ENCODE measurements at regions not wholly inside any gene's neighbourhood (a gene's known extent, or its start where the extent isn't known, plus 50 kb on each side); places are given as distances from the start of the nearest gene placed in this dataset.
"Not testable (repeated sequence)": the region's sequence is repeated elsewhere in the genome, so short reads cannot be mapped to it uniquely, and the experiment has no call there.

DNA sequence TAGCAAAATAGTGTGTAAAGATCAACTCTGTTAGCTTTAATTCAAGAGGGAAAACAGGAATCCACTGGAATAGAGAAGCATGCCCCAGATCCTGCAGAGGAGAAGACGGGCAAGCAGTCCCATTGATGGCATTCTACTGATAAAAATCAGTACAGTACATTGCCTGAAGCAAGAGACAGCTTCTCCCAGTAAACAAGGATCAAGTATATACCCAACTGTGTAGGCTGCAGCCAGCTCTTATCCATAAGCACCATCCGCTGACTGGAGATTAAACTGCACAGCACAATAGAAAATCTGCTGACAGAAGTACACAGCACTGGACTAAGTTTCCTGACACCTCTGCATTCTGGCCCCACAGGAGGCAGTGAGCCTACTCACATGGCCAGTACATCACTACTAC, 110.1 kb downstream of the COX18 start:
- Mint-ChIP-seq H3K9me3 (peaks cover 20% of the 10 kb centered on the region), H3K4me1 (ENCODE audit: low read depth) (no peaks in the 10 kb centered on the region), H3K4me3 (no peak overlapping the region), H3K27me3 (ENCODE audit: low read depth) (peaks cover 11% of the 10 kb centered on the region), H3K27ac (no peak overlapping the region), H3K36me3 (ENCODE audit: low read depth) (no peaks in the 10 kb centered on the region)

DNA sequence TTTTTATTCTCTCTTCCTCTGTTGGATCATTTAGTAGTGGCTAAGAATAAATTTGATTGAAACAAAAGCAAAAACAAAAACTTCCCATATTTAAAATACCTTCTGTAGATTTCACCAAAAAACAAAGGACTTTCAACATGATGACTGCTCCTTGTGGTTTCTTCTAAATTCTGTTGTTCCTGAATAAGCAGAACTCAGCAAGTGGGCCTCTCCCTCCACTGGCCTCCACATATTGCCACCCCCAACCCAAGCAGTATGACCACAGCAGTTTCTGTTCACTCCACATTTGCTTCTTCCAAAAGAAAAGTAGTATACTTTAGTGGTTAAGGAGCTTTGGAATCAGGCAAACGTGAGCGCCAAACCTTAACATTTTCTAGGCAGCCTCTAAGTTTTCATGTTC, 114.7 kb downstream of the COX18 start:
- peaks cover 3% of the 10 kb centered on the region for H3K9me3 Mint-ChIP-seq
- no peak overlapping the region for H3K27ac Mint-ChIP-seq
- H3K27me3 Mint-ChIP-seq (ENCODE audit: low read depth) = no peaks in the 10 kb centered on the region
- H3K4me3 Mint-ChIP-seq = no peak overlapping the region
- H3K36me3 Mint-ChIP-seq (ENCODE audit: low read depth) = no peaks in the 10 kb centered on the region
- H3K4me1 Mint-ChIP-seq (ENCODE audit: low read depth) = no peaks in the 10 kb centered on the region

DNA sequence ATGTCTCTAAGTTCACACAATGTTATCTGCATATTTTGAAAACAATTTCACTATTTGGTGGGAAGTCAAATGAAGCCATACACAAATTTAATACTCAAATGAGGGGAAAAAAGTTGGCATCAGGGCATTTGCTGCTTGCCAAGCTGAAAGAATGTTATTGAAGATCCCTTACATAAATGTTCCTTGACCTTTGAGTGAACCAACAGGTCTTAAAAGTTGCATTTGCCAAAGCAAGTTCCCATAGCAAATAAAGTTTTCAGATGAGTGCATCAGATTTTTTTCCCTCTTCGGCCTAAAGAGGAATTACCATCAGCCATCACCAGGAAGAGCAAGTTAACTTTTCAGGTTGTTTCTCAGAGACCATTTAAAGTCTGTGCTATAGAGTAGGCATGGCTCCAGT, 115.9 kb downstream of the COX18 start:
- Mint-ChIP-seq H3K9me3 (no peaks in the 10 kb centered on the region), H3K27me3 (ENCODE audit: low read depth) (no peaks in the 10 kb centered on the region), H3K4me3 (no peak overlapping the region), H3K36me3 (ENCODE audit: low read depth) (no peaks in the 10 kb centered on the region), H3K4me1 (ENCODE audit: low read depth) (no peaks in the 10 kb centered on the region), H3K27ac (no peak overlapping the region)

DNA sequence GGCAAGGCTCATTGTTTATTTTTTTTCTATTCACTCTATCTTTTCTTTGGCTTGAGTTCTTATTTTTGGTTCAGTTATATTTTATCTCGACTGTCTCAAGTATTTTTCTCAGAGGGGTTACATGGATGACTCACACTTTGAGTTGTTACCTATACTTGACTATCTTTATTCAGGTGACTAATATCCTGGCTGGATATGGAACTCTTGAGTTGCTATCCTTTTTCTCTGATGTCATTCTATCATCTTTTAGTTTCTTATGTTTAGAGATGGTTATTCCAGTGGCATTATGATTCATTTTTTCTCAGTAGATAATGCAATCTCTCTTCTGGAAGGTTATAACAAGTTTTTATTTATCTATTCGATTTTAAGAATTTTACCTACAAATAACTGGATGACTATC, 117.9 kb downstream of the COX18 start:
- Mint-ChIP-seq H3K27me3 (ENCODE audit: low read depth) (no peaks in the 10 kb centered on the region), H3K9me3 (no peaks in the 10 kb centered on the region), H3K36me3 (ENCODE audit: low read depth) (no peaks in the 10 kb centered on the region), H3K4me1 (ENCODE audit: low read depth) (no peaks in the 10 kb centered on the region), H3K4me3 (no peak overlapping the region), H3K27ac (no peak overlapping the region)

DNA sequence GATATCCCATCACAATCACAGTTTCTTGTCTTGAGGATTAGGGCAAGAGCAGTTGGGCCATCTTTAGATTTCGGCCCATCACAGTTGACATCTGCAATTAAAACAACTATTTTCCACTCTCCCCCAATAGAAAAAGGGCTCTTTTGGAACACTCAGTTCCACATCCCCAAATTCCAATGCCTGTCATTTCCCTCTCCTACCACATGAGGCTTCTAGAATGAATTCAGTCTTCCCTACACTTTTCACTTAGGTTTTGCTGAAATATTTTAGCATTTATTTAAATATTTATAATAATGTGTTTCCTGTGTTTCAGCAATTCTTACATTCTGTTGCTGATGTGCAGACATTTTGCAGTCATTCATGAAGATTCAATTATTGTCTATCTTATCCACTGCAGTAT, 118.4 kb downstream of the COX18 start:
- Mint-ChIP-seq H3K27me3 (ENCODE audit: low read depth) (no peaks in the 10 kb centered on the region), H3K9me3 (peaks cover 3% of the 10 kb centered on the region), H3K4me1 (ENCODE audit: low read depth) (no peaks in the 10 kb centered on the region)

DNA sequence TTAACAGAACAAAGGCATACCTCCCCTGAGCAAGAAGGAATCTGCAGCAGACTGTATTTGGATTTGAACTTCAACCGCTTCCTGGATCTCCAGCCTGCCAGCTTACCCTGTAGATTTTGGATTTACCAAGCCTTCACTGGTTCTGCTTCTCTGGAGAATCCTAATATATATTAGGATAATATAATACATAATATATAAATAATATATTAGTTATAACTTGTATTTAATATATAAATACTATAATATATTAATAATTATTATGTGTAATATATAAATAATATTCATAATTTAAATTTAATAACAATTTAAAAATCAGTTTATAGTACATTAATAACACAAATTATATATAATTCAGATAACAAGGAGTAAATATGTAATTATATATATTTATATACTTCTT, 121.4 kb downstream of the COX18 start:
- Mint-ChIP-seq H3K36me3 (ENCODE audit: low read depth) (no peaks in the 10 kb centered on the region), H3K9me3 (peaks cover 8% of the 10 kb centered on the region)

More for the DNA sequence above, 118.4 kb downstream of the COX18 start:
- H3K36me3 Mint-ChIP-seq (ENCODE audit: low read depth) = no peaks in the 10 kb centered on the region
- H3K27ac Mint-ChIP-seq = no peak overlapping the region
- no peak overlapping the region for H3K4me3 Mint-ChIP-seq

DNA sequence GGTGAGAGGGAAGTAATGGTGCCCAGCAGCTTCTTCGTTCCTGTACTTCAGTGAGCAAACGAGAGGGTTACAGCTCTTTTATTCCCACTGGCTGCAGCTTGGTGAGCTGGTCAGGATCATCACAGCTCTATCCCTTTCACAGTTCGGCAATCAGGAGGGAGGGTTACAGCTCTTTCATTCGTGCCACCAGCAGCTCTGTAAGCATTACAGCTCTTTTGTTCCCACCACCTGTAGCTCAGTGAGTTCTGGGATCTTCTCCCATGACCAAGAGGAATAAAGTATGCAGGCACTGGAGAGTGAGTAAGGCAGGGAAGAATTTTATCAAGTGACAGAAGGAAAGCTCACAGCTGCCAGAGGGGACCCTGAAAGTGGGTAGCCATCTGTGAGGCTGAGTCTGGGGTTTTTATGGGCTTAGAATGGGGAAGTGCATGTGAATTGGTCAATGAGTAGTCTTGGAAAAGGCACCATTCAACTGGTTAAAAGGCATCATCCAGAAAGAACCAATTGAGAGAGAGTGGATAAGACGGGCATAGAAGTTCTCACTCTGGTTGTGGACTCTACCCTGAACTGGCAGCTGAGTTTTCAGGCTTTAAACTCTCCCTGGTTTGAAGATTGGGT, 123.7 kb downstream of the COX18 start:
- Mint-ChIP-seq H3K9me3 (peaks cover 8% of the 10 kb centered on the region), H3K27ac (no peak overlapping the region), H3K4me1 (ENCODE audit: low read depth) (no peaks in the 10 kb centered on the region), H3K4me3 (no peak overlapping the region), H3K27me3 (ENCODE audit: low read depth) (no peaks in the 10 kb centered on the region), H3K36me3 (ENCODE audit: low read depth) (no peaks in the 10 kb centered on the region)

More for the DNA sequence above, 121.4 kb downstream of the COX18 start:
- no peak overlapping the region for H3K27ac Mint-ChIP-seq
- no peak overlapping the region for H3K4me3 Mint-ChIP-seq
- no peaks in the 10 kb centered on the region for H3K27me3 Mint-ChIP-seq (ENCODE audit: low read depth)
- no peaks in the 10 kb centered on the region for H3K4me1 Mint-ChIP-seq (ENCODE audit: low read depth)

DNA sequence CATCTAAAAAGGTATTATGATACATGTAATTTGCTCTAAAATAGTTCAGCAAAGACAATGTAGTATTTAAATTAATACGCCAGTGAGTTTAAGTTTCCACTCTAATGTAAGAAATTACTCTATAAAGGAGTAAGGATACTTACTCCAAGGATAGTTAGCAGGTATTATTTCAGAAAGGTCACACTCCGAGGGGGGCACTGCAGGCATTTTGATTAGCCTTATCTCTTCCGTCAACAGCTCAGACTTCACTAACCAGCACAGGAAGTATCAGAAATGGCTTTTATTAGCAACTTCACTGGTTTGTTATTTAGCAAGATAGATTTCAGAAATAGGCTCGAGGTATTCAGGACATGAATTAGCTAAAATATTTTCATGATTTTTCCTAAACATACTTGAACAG, 127.0 kb downstream of the COX18 start:
- peaks cover 8% of the 10 kb centered on the region for H3K9me3 Mint-ChIP-seq
- H3K4me1 Mint-ChIP-seq (ENCODE audit: low read depth) = no peaks in the 10 kb centered on the region
- no peak overlapping the region for H3K27ac Mint-ChIP-seq
- H3K36me3 Mint-ChIP-seq (ENCODE audit: low read depth) = no peaks in the 10 kb centered on the region
- no peak overlapping the region for H3K4me3 Mint-ChIP-seq
- H3K27me3 Mint-ChIP-seq (ENCODE audit: low read depth) = no peaks in the 10 kb centered on the region

DNA sequence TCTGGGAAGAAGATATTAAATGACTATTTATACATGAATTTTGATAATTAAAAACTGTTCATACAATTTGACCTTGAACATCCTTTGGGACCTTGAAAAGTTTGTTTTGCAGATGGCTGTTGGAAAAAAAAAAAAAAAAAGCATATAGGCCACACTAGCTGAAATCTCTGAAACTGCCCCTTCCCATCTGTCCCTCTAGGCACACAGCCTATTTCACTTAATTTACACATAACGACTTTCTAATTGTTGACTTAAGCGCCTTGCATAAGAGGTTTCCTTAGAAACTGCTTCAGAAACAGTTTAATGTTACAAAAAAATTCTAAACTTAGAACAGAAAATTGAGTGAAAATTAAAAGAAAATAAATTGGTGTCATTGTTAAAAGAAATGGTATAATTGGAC, 131.0 kb downstream of the COX18 start:
- H3K9me3 Mint-ChIP-seq = no peaks in the 10 kb centered on the region
- no peaks in the 10 kb centered on the region for H3K27me3 Mint-ChIP-seq (ENCODE audit: low read depth)
- no peak overlapping the region for H3K4me3 Mint-ChIP-seq
- no peaks in the 10 kb centered on the region for H3K4me1 Mint-ChIP-seq (ENCODE audit: low read depth)
- no peak overlapping the region for H3K27ac Mint-ChIP-seq
- H3K36me3 Mint-ChIP-seq (ENCODE audit: low read depth) = no peaks in the 10 kb centered on the region

DNA sequence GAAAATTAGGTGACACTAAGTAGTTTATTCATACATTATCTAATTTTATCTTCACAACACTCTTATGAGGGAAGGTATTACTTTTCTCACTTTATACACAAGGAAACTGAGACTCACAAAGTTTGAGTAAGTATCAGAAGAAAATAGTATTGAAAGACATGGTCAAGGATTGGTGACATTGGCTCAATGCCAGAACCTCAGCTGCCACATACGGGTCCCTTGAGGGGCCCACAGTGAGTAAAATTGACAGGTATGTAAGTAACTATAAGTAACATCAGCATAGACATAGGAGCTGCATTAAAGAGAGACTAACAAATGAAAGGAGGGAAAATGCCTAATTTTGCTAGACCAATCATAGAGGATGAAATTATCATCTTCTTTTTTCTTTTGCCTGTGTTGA, 134.1 kb downstream of the COX18 start:
- Mint-ChIP-seq H3K27ac (no peak overlapping the region), H3K9me3 (no peaks in the 10 kb centered on the region), H3K27me3 (ENCODE audit: low read depth) (no peaks in the 10 kb centered on the region), H3K36me3 (ENCODE audit: low read depth) (no peaks in the 10 kb centered on the region), H3K4me3 (no peak overlapping the region), H3K4me1 (ENCODE audit: low read depth) (no peaks in the 10 kb centered on the region)

DNA sequence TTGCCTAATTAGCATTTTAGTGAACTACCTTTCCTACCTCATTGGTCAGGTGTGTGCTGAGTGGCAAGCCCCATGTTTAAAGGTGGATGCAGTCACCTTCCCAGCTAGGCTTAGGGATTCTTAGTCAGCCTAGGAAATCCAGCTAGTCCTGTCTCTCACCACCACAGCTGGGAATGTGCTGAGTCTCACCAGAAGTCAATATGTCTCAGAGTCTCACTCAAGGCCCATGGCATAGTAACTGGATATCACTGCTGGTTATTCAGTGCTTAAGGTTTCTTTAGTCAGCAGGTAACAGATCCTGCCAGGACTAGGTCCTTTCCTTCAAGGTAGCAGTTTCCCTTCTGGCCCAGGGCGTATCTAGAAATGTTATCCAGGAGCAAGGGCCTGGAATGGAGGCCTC, 136.5 kb downstream of the COX18 start:
- Mint-ChIP-seq H3K36me3 (ENCODE audit: low read depth) (no peaks in the 10 kb centered on the region), H3K27me3 (ENCODE audit: low read depth) (no peaks in the 10 kb centered on the region), H3K9me3 (no peaks in the 10 kb centered on the region), H3K4me3 (no peak overlapping the region), H3K27ac (no peak overlapping the region), H3K4me1 (ENCODE audit: low read depth) (no peaks in the 10 kb centered on the region)

DNA sequence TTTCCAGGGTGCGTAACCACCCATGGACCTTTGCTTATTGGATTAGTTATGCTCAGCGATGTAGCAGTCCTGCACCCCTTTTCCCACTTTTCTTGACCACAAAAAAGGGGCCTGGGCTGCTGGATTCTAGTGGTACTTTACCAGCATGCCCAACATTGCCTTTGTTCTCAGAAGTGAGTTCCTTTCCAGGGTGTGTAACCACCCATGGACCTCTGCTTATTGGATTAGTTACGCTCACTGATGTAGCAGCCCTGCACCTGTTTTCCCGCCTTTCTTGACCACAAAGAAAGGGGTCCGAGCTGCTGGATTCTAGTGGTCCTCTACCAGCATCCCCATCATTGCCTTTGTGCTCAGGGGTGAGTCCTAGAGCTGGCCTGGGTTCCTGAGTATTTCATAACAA, 138.2 kb downstream of the COX18 start:
- Mint-ChIP-seq H3K36me3 (ENCODE audit: low read depth) (no peaks in the 10 kb centered on the region), H3K27me3 (ENCODE audit: low read depth) (no peaks in the 10 kb centered on the region), H3K4me3 (no peak overlapping the region), H3K4me1 (ENCODE audit: low read depth) (no peaks in the 10 kb centered on the region), H3K27ac (no peak overlapping the region), H3K9me3 (peaks cover 2% of the 10 kb centered on the region)

DNA sequence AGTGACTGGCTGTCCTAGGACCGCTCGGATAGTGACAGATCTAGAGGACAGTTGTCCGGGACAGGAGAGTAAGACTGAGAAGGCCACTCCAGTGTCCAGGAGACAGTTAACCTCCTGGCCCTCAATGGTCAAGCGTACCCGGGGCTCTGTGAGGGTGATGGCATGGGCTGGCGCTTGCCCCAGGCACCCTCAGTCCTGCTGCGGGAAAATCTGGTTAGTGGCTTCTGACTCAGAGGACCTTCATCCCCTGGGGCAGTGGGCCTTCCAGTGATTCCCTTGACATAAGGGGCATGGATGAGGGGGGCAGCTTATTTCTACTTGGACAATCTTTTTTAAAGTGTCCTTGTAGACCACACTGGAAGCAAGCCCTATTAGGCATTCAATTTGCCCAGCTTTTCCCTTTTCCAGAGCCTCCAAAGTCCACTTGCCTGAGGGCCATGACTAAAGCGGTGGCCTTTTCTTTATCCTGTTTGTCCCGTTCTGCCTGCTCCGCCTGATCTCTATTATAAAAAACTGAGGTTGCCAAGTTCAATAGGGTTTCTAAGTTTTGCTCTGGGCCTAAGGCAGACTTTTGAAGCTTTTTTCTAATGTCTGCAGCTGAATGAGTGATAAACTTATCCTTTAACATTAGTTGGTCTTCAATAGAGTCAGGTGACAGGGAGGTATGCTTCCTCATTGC, 139.8 kb downstream of the COX18 start:
- not testable (repeated sequence) for H3K27me3 Mint-ChIP-seq (ENCODE audit: low read depth); H3K4me3 Mint-ChIP-seq; H3K36me3 Mint-ChIP-seq (ENCODE audit: low read depth); H3K4me1 Mint-ChIP-seq (ENCODE audit: low read depth); H3K27ac Mint-ChIP-seq; H3K9me3 Mint-ChIP-seq

DNA sequence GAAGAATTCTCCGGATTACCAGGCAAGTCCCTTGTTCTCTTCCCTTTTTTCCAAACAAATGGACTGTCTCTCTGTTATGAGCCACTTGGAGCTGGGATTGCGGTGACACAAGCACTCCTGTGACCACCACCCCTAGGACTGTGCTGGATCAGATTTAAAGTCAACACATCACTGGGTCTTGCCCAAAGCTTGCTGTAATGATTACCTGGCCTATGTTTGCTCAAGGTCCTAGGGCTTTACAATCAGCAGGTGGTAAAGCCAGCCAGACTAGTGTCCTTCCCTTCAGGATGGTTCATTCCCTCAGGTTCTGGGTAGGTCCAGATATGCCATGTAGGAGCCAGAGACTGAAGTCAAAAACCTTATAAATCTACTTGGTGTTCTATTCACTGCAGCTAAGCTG, 144.7 kb downstream of the COX18 start:
- peaks cover 4% of the 10 kb centered on the region for H3K9me3 Mint-ChIP-seq
- H3K4me1 Mint-ChIP-seq (ENCODE audit: low read depth) = no peaks in the 10 kb centered on the region

DNA sequence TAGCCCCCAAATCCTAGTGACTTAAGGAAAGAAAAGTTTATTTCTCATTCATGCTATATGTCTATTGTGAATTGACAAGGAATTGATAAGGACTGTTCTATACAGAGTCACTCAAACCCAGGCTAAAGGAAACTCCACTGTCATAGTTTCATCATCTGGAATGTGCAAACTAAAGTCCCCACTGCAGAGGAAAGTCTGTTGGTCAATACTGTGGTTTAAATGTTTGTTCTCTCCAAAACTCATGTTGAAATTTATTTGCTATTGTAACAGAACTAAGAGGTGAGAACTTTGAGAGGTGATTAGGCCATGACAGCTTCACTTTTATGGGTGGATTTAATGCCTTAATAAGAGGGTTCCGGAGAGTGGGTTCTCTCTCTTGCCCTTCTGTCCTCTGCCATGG, 149.6 kb downstream of the COX18 start:
- no peaks in the 10 kb centered on the region for H3K4me1 Mint-ChIP-seq (ENCODE audit: low read depth)
- H3K27me3 Mint-ChIP-seq (ENCODE audit: low read depth) = no peaks in the 10 kb centered on the region
- no peaks in the 10 kb centered on the region for H3K9me3 Mint-ChIP-seq
- H3K27ac Mint-ChIP-seq = no peak overlapping the region
- no peak overlapping the region for H3K4me3 Mint-ChIP-seq
- H3K36me3 Mint-ChIP-seq (ENCODE audit: low read depth) = no peaks in the 10 kb centered on the region

More for the DNA sequence above, 144.7 kb downstream of the COX18 start:
- Mint-ChIP-seq H3K4me3 (no peak overlapping the region), H3K36me3 (ENCODE audit: low read depth) (no peaks in the 10 kb centered on the region), H3K27me3 (ENCODE audit: low read depth) (no peaks in the 10 kb centered on the region), H3K27ac (no peak overlapping the region)
